HEK293 (cell line): ENCODE measurements at regions not wholly inside any gene's neighbourhood (a gene's known extent, or its start where the extent isn't known, plus 50 kb on each side); places are given as distances from the start of the nearest gene placed in this dataset.

ENCODE experiments used
- CTCF ChIA-PET: fragments of 350-600 bp; formaldehyde crosslinking; extraction: SDS; loops from one replicate; lab custom pipeline; 2021; ENCODE audit warnings: antibody characterized with exemption; lab: Yijun Ruan, JAX
- POLR2A ChIA-PET: fragments of 300-600 bp; formaldehyde crosslinking; extraction: SDS; loops from one replicate; lab custom pipeline; 2020; ENCODE audit warnings: antibody characterized with exemption, inconsistent platforms; lab: Yijun Ruan, JAX
- H3K27ac ChIP-seq: fragments of 200-500 bp; sonication (Bioruptor generic); 2 replicates; pipeline ENCODE4 v1.5.1; 2014; ENCODE audit warnings: low read depth, low read length, control low read depth, inconsistent platforms; ENCODE audit errors: extremely low read depth
- H3K36me3 ChIP-seq, 2 experiments: fragments of 200-500 bp in 1 of 2; sonication (Bioruptor generic) in 1 of 2; 1 replicate in 1 of 2; 2 replicates in 1 of 2; pipeline ENCODE4 v1.5.1; 2014 to 2017; ENCODE audit warnings: inconsistent platforms in 2 of 2, low read length in 2 of 2; ENCODE audit not compliant: control insufficient read depth in 2 of 2, insufficient read depth in 1 of 2
- H3K4me1 ChIP-seq: fragments of 200-500 bp; sonication (Bioruptor generic); 2 replicates; pipeline ENCODE4 v1.5.1; 2014; ENCODE audit warnings: mild to moderate bottlenecking, low read length, inconsistent platforms; ENCODE audit not compliant: control insufficient read depth, insufficient read depth
- H3K4me3 ChIP-seq: 2 replicates; pipeline ENCODE4 v1.5.1; 2011; ENCODE audit warnings: low read depth, mild to moderate bottlenecking, control low read depth, low read length, moderate library complexity
- H3K9me3 ChIP-seq: fragments of 200-500 bp; sonication (Bioruptor generic); 2 replicates; pipeline ENCODE4 v1.5.1; 2014; ENCODE audit warnings: low read depth, low read length, inconsistent platforms; ENCODE audit not compliant: control insufficient read depth, insufficient read depth
- HOXD13 ChIP-seq: sonication (generic); formaldehyde crosslinking; IDR thresholded peaks from 2 replicates; pipeline ENCODE4 v1.8.0; 2022; ENCODE audit warnings: missing genetic modification reagents, borderline replicate concordance
- REPIN1 ChIP-seq: fragments of 450-650 bp; formaldehyde crosslinking; IDR thresholded peaks from 2 replicates; pipeline ENCODE4 v1.5.1; 2017; ENCODE audit warnings: missing biosample characterization, missing genetic modification characterization, low read depth
- WT1 ChIP-seq: fragments of 450-650 bp; formaldehyde crosslinking; IDR thresholded peaks from 2 replicates; pipeline ENCODE4 v1.5.1; 2016; ENCODE audit warnings: missing biosample characterization, missing genetic modification characterization
- YY1 ChIP-seq: fragments of 450-650 bp; formaldehyde crosslinking; IDR thresholded peaks from 2 replicates; pipeline ENCODE4 v1.5.1; 2018; ENCODE audit warnings: missing biosample characterization, missing genetic modification characterization
- ZFP69B ChIP-seq: fragments of 450-650 bp; formaldehyde crosslinking; IDR thresholded peaks from 2 replicates; pipeline ENCODE4 v1.5.1; 2016; ENCODE audit warnings: missing biosample characterization, missing genetic modification characterization
- ZNF112 ChIP-seq: fragments of 450-650 bp; formaldehyde crosslinking; IDR thresholded peaks from 2 replicates; pipeline ENCODE4 v1.5.0; 2017; ENCODE audit warnings: missing biosample characterization, missing genetic modification characterization
- ZNF155 ChIP-seq: fragments of 450-650 bp; formaldehyde crosslinking; IDR thresholded peaks from 2 replicates; pipeline ENCODE4 v1.5.1; 2016; ENCODE audit warnings: missing biosample characterization, missing genetic modification characterization
- ZNF175 ChIP-seq: fragments of 450-650 bp; formaldehyde crosslinking; IDR thresholded peaks from 2 replicates; pipeline ENCODE4 v1.5.1; 2016; ENCODE audit warnings: missing biosample characterization, missing genetic modification characterization
- ZNF19 ChIP-seq: fragments of 450-650 bp; formaldehyde crosslinking; IDR thresholded peaks from 2 replicates; pipeline ENCODE4; 2016; ENCODE audit warnings: missing biosample characterization, missing genetic modification characterization, low read depth
- ZNF24 ChIP-seq: fragments of 450-650 bp; formaldehyde crosslinking; IDR thresholded peaks from 2 replicates; pipeline ENCODE4 v1.5.1; 2016; ENCODE audit warnings: missing biosample characterization, missing genetic modification characterization
- ZNF341 ChIP-seq: fragments of 450-650 bp; formaldehyde crosslinking; IDR thresholded peaks from 2 replicates; pipeline ENCODE4; 2016; ENCODE audit warnings: low read depth, missing biosample characterization, missing genetic modification characterization
- ZNF366 ChIP-seq: fragments of 450-650 bp; formaldehyde crosslinking; conservative IDR thresholded peaks from 2 replicates; pipeline ENCODE4 v1.5.1; 2016; ENCODE audit warnings: missing biosample characterization, missing genetic modification characterization
- ZNF398 ChIP-seq: fragments of 450-650 bp; formaldehyde crosslinking; IDR thresholded peaks from 2 replicates; pipeline ENCODE4 v1.5.1; 2017; ENCODE audit warnings: missing biosample characterization, missing genetic modification characterization
- ZNF433 ChIP-seq: fragments of 450-650 bp; formaldehyde crosslinking; IDR thresholded peaks from 2 replicates; pipeline ENCODE4 v1.5.1; 2016; ENCODE audit warnings: missing biosample characterization, missing genetic modification characterization, low read depth
- ZNF510 ChIP-seq: fragments of 450-650 bp; formaldehyde crosslinking; IDR thresholded peaks from 2 replicates; pipeline ENCODE4 v1.5.1; 2018; ENCODE audit warnings: mild to moderate bottlenecking, missing genetic modification characterization, missing biosample characterization; ENCODE audit not compliant: insufficient replicate concordance
- ZNF544 ChIP-seq: fragments of 450-650 bp; formaldehyde crosslinking; IDR thresholded peaks from 2 replicates; pipeline ENCODE4 v1.5.0; 2017; ENCODE audit warnings: missing biosample characterization, missing genetic modification characterization
- ZNF558 ChIP-seq: fragments of 450-650 bp; formaldehyde crosslinking; IDR thresholded peaks from 2 replicates; pipeline ENCODE4 v1.5.1; 2016; ENCODE audit warnings: missing biosample characterization, missing genetic modification characterization
- ZNF560 ChIP-seq: fragments of 450-650 bp; formaldehyde crosslinking; IDR thresholded peaks from 2 replicates; pipeline ENCODE4 v1.5.1; 2017; ENCODE audit warnings: missing biosample characterization, missing genetic modification characterization, borderline replicate concordance
- ZNF639 ChIP-seq: fragments of 450-650 bp; formaldehyde crosslinking; IDR thresholded peaks from 2 replicates; pipeline ENCODE4 v1.5.1; 2016; ENCODE audit warnings: missing biosample characterization, missing genetic modification characterization
- ZNF677 ChIP-seq: fragments of 450-650 bp; IDR thresholded peaks from 2 replicates; pipeline ENCODE4 v1.5.0; 2018; ENCODE audit warnings: missing biosample characterization, mild to moderate bottlenecking, missing genetic modification characterization, moderate library complexity
- ZNF747 ChIP-seq: fragments of 450-650 bp; formaldehyde crosslinking; IDR thresholded peaks from 2 replicates; pipeline ENCODE4 v1.5.1; 2016; ENCODE audit warnings: missing biosample characterization, missing genetic modification characterization
- ZNF768 ChIP-seq: fragments of 450-650 bp; formaldehyde crosslinking; IDR thresholded peaks from 2 replicates; pipeline ENCODE4 v1.5.1; 2018; ENCODE audit warnings: missing biosample characterization, mild to moderate bottlenecking, missing genetic modification characterization
- ZNF791 ChIP-seq: fragments of 450-650 bp; formaldehyde crosslinking; IDR thresholded peaks from 2 replicates; pipeline ENCODE4 v1.5.1; 2016; ENCODE audit warnings: missing biosample characterization, missing genetic modification characterization
- TF ChIP-seq, protein P1 (sequence below): fragments of 450-650 bp; formaldehyde crosslinking; IDR thresholded peaks from 2 replicates; pipeline ENCODE4 v1.5.1; 2017; ENCODE audit warnings: missing biosample characterization, missing genetic modification characterization
- TF ChIP-seq, protein P2 (sequence below): fragments of 450-650 bp; formaldehyde crosslinking; IDR thresholded peaks from 2 replicates; pipeline ENCODE4 v1.5.1; 2016; ENCODE audit warnings: missing biosample characterization, missing genetic modification characterization

GRCh38 chr7:79692015-79692414 is 238.5 kb upstream of the MAGI2 start:
- H3K9me3 ChIP-seq: no peaks in the 10 kb centered on the region
- CTCF ChIA-PET: no interaction called here
- H3K36me3 ChIP-seq: no peaks in the 10 kb centered on the region
- POLR2A ChIA-PET: no interaction called here
- no peak for TF ChIP-seq ZNF791
- TF ChIP-seq ZNF155 (tag by site-specific recombination): no peak
- no peaks in the 10 kb centered on the region for H3K4me1 ChIP-seq
- no peak overlapping the region for H3K4me3 ChIP-seq
- H3K27ac ChIP-seq: no peak overlapping the region

- ChIA-PET POLR2A (no interaction called here), CTCF (no interaction called here)
- Histone ChIP-seq H3K4me1 (no peaks in the 10 kb centered on the region), H3K9me3 (no peaks in the 10 kb centered on the region), H3K36me3 (no peaks in the 10 kb centered on the region), H3K27ac (no peak overlapping the region), H3K4me3 (no peak overlapping the region)
- TF ChIP-seq ZNF768: no peak
- no peak for TF ChIP-seq ZNF558 (tag by site-specific recombination)
- TF ChIP-seq ZNF560 (tag by site-specific recombination): no peak
- no peak for TF ChIP-seq ZNF341 (tag by site-specific recombination)
- no peak for TF ChIP-seq ZNF24 (tag by site-specific recombination)
- TF ChIP-seq ZNF677 (tag by site-specific recombination): no peak
- TF ChIP-seq YY1 (tag by site-specific recombination): no peak
Observed at GRCh38 chr7:79691074-79691473, 237.6 kb upstream of the MAGI2 start.

- CTCF ChIA-PET: no interaction called here
- no peaks in the 10 kb centered on the region for H3K4me1 ChIP-seq
- TF ChIP-seq HOXD13: no peak
- TF ChIP-seq ZNF747 (tag by site-specific recombination): no peak
- no peak for TF ChIP-seq ZNF544 (tag by site-specific recombination)
- TF ChIP-seq ZNF175: no peak
- TF ChIP-seq ZNF366: no peak
- no peak for TF ChIP-seq ZNF639 (tag by site-specific recombination)
- no peak for TF ChIP-seq ZFP69B (tag by site-specific recombination)
- TF ChIP-seq ZNF19: no peak
- TF ChIP-seq, all 188 proteins: peak for 0
- H3K36me3 ChIP-seq: no peaks in the 10 kb centered on the region
- POLR2A ChIA-PET: no interaction called here
- no peak overlapping the region for H3K4me3 ChIP-seq
- no peak overlapping the region for H3K27ac ChIP-seq
- no peaks in the 10 kb centered on the region for H3K9me3 ChIP-seq
Observed at GRCh38 chr7:79684384-79684783, 230.9 kb upstream of the MAGI2 start.

GRCh38 chr7:79683916-79684315 is 230.4 kb upstream of the MAGI2 start:
- no peak overlapping the region for H3K27ac ChIP-seq
- CTCF ChIA-PET: interaction anchor here (0.7 kb wide), 1 partner anchor 27 kb away, joined by 3 read pairs; no protein-coding TSS in a partner anchor
- H3K9me3 ChIP-seq: no peaks in the 10 kb centered on the region
- H3K4me1 ChIP-seq: no peaks in the 10 kb centered on the region
- POLR2A ChIA-PET: no interaction called here
- H3K4me3 ChIP-seq: no peak overlapping the region
- no peaks in the 10 kb centered on the region for H3K36me3 ChIP-seq
- TF ChIP-seq ZNF433 (tag by site-specific recombination) (no peak), ZNF398 (tag by site-specific recombination) (no peak), ZNF112 (tag by site-specific recombination) (no peak), REPIN1 (tag by site-specific recombination) (no peak), ZNF510 (tag by site-specific recombination) (no peak), WT1 (tag by site-specific recombination) (no peak)
- TF ChIP-seq, protein P1, sequence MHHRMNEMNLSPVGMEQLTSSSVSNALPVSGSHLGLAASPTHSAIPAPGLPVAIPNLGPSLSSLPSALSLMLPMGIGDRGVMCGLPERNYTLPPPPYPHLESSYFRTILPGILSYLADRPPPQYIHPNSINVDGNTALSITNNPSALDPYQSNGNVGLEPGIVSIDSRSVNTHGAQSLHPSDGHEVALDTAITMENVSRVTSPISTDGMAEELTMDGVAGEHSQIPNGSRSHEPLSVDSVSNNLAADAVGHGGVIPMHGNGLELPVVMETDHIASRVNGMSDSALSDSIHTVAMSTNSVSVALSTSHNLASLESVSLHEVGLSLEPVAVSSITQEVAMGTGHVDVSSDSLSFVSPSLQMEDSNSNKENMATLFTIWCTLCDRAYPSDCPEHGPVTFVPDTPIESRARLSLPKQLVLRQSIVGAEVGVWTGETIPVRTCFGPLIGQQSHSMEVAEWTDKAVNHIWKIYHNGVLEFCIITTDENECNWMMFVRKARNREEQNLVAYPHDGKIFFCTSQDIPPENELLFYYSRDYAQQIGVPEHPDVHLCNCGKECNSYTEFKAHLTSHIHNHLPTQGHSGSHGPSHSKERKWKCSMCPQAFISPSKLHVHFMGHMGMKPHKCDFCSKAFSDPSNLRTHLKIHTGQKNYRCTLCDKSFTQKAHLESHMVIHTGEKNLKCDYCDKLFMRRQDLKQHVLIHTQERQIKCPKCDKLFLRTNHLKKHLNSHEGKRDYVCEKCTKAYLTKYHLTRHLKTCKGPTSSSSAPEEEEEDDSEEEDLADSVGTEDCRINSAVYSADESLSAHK (tag by site-specific recombination): no peak
- TF ChIP-seq, protein P2, sequence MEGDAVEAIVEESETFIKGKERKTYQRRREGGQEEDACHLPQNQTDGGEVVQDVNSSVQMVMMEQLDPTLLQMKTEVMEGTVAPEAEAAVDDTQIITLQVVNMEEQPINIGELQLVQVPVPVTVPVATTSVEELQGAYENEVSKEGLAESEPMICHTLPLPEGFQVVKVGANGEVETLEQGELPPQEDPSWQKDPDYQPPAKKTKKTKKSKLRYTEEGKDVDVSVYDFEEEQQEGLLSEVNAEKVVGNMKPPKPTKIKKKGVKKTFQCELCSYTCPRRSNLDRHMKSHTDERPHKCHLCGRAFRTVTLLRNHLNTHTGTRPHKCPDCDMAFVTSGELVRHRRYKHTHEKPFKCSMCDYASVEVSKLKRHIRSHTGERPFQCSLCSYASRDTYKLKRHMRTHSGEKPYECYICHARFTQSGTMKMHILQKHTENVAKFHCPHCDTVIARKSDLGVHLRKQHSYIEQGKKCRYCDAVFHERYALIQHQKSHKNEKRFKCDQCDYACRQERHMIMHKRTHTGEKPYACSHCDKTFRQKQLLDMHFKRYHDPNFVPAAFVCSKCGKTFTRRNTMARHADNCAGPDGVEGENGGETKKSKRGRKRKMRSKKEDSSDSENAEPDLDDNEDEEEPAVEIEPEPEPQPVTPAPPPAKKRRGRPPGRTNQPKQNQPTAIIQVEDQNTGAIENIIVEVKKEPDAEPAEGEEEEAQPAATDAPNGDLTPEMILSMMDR (tag by site-specific recombination): no peak
